HG03521 (cell line): ENCODE measurements at regions not wholly inside any gene's neighbourhood (a gene's known extent, or its start where the extent isn't known, plus 50 kb on each side); places are given as distances from the start of the nearest gene placed in this dataset.
A peak's percentile ranks its signal among the peaks of the same experiment; 100 is the strongest.

ENCODE experiments used
- ATAC-seq: cut with Tn5 transposase; IDR thresholded peaks from one replicate; pipeline ENCODE4 v1.9.1; 2021; ENCODE audit warnings: mild to moderate bottlenecking, moderate library complexity; ENCODE audit not compliant: unreplicated experiment

GRCh38 chr4:31341601-31342359 is 621.6 kb downstream of the PCDH7 start:
- no peak for ATAC-seq

- ATAC-seq, result no peak
Measured at GRCh38 chr4:31343061-31343460, 622.9 kb downstream of the PCDH7 start.

GRCh38 chr4:31349907-31350306 is 629.7 kb downstream of the PCDH7 start:
- no peak for ATAC-seq

GRCh38 chr4:31351695-31352094 is 631.5 kb downstream of the PCDH7 start:
- ATAC-seq, result no peak

- no peak for ATAC-seq
Measured at GRCh38 chr4:31356839-31357238, 636.7 kb downstream of the PCDH7 start.

GRCh38 chr4:31360786-31361185 is 640.6 kb downstream of the PCDH7 start:
- no peak for ATAC-seq

GRCh38 chr4:31362756-31363155 is 642.6 kb downstream of the PCDH7 start:
- ATAC-seq, result no peak

- ATAC-seq, result no peak
Measured at GRCh38 chr4:31365006-31365690, 645.0 kb downstream of the PCDH7 start.

GRCh38 chr4:31366041-31366440 is 645.9 kb downstream of the PCDH7 start:
- ATAC-seq, result no peak

GRCh38 chr4:31370866-31371465 is 650.8 kb downstream of the PCDH7 start:
- ATAC-seq, result peak; percentile 89

GRCh38 chr4:31374256-31374960 is 654.2 kb downstream of the PCDH7 start:
- ATAC-seq, result no peak

GRCh38 chr4:31375936-31376335 is 655.8 kb downstream of the PCDH7 start:
- no peak for ATAC-seq

- no peak for ATAC-seq
Measured at GRCh38 chr4:31379364-31379763, 659.2 kb downstream of the PCDH7 start.

GRCh38 chr4:31383767-31384166 is 663.6 kb downstream of the PCDH7 start:
- ATAC-seq, result no peak

- no peak for ATAC-seq
Measured at GRCh38 chr4:31390849-31391248, 670.7 kb downstream of the PCDH7 start.

GRCh38 chr4:31391976-31392375 is 671.8 kb downstream of the PCDH7 start:
- ATAC-seq, result no peak

GRCh38 chr4:31392923-31393322 is 672.8 kb downstream of the PCDH7 start:
- no peak for ATAC-seq

GRCh38 chr4:31408121-31408520 is 688.0 kb downstream of the PCDH7 start:
- no peak for ATAC-seq

GRCh38 chr4:31411565-31411964 is 691.4 kb downstream of the PCDH7 start:
- no peak for ATAC-seq

GRCh38 chr4:31415629-31416028 is 695.5 kb downstream of the PCDH7 start:
- ATAC-seq, result no peak

GRCh38 chr4:31416498-31416897 is 696.3 kb downstream of the PCDH7 start:
- no peak for ATAC-seq
